ENCODE measurements at regions not wholly inside any gene's neighbourhood (a gene's known extent, or its start where the extent isn't known, plus 50 kb on each side); places are given as distances from the start of the nearest gene placed in this dataset.

GRCh38 chr14:65864984-65865383, 452.5 kb downstream of the FUT8 start:
- no peak for TF ChIP-seq CTCF (IDR thresholded peaks at IDR 0.05; ENCODE audit: low read depth, low read length, missing control alignments)
- H3K4me3 ChIP-seq (replicated peaks; ENCODE audit: low read depth, low read length): no peak overlapping the region
- no peak for DNase-seq (ENCODE audit: extremely low read depth, low read depth)

- no peak for TF ChIP-seq CTCF (IDR thresholded peaks at IDR 0.05; ENCODE audit: low read depth, low read length, missing control alignments)
- peak; percentile 58 for DNase-seq (ENCODE audit: extremely low read depth, low read depth)
- no peak overlapping the region for H3K4me3 ChIP-seq (replicated peaks; ENCODE audit: low read depth, low read length)
Observed at GRCh38 chr14:65866448-65866847, 453.9 kb downstream of the FUT8 start.

- no peak for DNase-seq (ENCODE audit: extremely low read depth, low read depth)
- no peak for TF ChIP-seq CTCF (IDR thresholded peaks at IDR 0.05; ENCODE audit: low read depth, low read length, missing control alignments)
- no peak overlapping the region for H3K4me3 ChIP-seq (replicated peaks; ENCODE audit: low read depth, low read length)
Observed at GRCh38 chr14:65866886-65867285, 454.4 kb downstream of the FUT8 start.

- no peak for TF ChIP-seq CTCF (IDR thresholded peaks at IDR 0.05; ENCODE audit: low read depth, low read length, missing control alignments)
- DNase-seq (ENCODE audit: extremely low read depth, low read depth): no peak
- no peak overlapping the region for H3K4me3 ChIP-seq (replicated peaks; ENCODE audit: low read depth, low read length)
Observed at GRCh38 chr14:65867333-65867732, 454.8 kb downstream of the FUT8 start.

GRCh38 chr14:65872536-65872935, 460.0 kb downstream of the FUT8 start:
- H3K4me3 ChIP-seq (replicated peaks; ENCODE audit: low read depth, low read length): no peak overlapping the region
- DNase-seq (ENCODE audit: extremely low read depth, low read depth): no peak
- no peak for TF ChIP-seq CTCF (IDR thresholded peaks at IDR 0.05; ENCODE audit: low read depth, low read length, missing control alignments)

GRCh38 chr14:65877166-65877565, 464.6 kb downstream of the FUT8 start:
- no peak for TF ChIP-seq CTCF (IDR thresholded peaks at IDR 0.05; ENCODE audit: low read depth, low read length, missing control alignments)
- H3K4me3 ChIP-seq (replicated peaks; ENCODE audit: low read depth, low read length): no peak overlapping the region
- DNase-seq (ENCODE audit: extremely low read depth, low read depth): no peak

- no peak for DNase-seq (ENCODE audit: extremely low read depth, low read depth)
- no peak for TF ChIP-seq CTCF (IDR thresholded peaks at IDR 0.05; ENCODE audit: low read depth, low read length, missing control alignments)
Observed at GRCh38 chr14:65877624-65878023, 465.1 kb downstream of the FUT8 start.

More at GRCh38 chr14:65877624-65878023, 465.1 kb downstream of the FUT8 start:
- H3K4me3 ChIP-seq (replicated peaks; ENCODE audit: low read depth, low read length): no peak overlapping the region

Data from HFF-Myc (cell line).